ENCODE measurements at regions not wholly inside any gene's neighbourhood (a gene's known extent, or its start where the extent isn't known, plus 50 kb on each side); places are given as distances from the start of the nearest gene placed in this dataset.

DNA sequence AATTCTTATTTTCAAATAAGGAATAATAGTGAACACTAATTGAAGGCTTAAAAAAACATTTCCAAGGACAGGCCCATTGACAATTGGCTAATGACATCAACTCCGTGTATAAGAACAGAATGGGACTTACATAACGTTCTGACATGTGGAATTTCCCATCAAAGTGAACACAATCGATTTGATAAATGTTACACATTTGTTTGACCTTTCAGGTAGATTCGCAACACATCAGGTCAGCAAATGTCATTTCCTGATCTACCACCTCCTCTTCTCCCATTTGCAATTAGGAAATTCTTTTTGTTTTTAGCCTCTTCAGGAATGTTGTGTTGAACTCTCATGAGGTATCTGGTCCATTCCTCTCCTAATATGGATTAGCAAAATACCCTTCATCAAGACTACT, 292.9 kb upstream of the SLC14A2 start:
- no peak for TF ChIP-seq POLR2A (IDR thresholded peaks at IDR 0.05)
- TF ChIP-seq, protein P1, sequence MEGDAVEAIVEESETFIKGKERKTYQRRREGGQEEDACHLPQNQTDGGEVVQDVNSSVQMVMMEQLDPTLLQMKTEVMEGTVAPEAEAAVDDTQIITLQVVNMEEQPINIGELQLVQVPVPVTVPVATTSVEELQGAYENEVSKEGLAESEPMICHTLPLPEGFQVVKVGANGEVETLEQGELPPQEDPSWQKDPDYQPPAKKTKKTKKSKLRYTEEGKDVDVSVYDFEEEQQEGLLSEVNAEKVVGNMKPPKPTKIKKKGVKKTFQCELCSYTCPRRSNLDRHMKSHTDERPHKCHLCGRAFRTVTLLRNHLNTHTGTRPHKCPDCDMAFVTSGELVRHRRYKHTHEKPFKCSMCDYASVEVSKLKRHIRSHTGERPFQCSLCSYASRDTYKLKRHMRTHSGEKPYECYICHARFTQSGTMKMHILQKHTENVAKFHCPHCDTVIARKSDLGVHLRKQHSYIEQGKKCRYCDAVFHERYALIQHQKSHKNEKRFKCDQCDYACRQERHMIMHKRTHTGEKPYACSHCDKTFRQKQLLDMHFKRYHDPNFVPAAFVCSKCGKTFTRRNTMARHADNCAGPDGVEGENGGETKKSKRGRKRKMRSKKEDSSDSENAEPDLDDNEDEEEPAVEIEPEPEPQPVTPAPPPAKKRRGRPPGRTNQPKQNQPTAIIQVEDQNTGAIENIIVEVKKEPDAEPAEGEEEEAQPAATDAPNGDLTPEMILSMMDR (IDR thresholded peaks at IDR 0.05 in 8 of 11, conservative IDR thresholded peaks at IDR 0.05 in 3 of 11), result no peak
- no peak for DNase-seq
- Histone ChIP-seq H3K27ac (no peak overlapping the region), H3K36me3 (no peaks in the 10 kb centered on the region), H3K4me3 (no peak overlapping the region), H3K27me3 (replicated peaks in 1 of 7) (no peaks in the 10 kb centered on the region), H3K9me3 (no peaks in the 10 kb centered on the region), H3K4me1 (no peaks in the 10 kb centered on the region)
- intact Hi-C loops (cut with DNase I; ENCODE audit: low total_unique reads), result no loop called here
- 75 to 84% (median 83%) methylated on average over 4 of the region's 4 CpGs for WGBS, 5 donors

DNA sequence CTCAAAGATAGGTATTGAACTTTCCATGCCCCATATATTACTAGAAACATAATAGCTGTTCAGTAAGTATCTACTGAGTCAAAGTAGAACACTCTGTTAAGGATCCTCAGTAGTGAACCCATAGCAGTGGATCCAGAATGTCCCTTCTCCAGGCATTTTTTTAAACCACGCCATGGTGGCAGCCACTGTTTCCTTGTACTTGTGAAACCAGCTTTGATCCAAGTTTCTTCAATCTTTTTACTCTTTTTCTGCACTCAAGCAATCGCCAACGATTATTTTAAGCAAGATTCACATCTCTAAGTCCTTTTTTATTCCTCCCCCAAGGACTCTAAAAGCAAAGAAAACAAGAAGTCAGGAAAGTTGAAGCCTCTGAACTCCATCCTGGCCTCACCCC, 291.2 kb upstream of the SLC14A2 start:
- TF ChIP-seq POLR2AphosphoS5 (IDR thresholded peaks at IDR 0.05) (no peak), POLR2A (IDR thresholded peaks at IDR 0.05) (no peak)
- TF ChIP-seq, protein P1 (IDR thresholded peaks at IDR 0.05 in 8 of 11, conservative IDR thresholded peaks at IDR 0.05 in 3 of 11), result no peak
- intact Hi-C loops (cut with DNase I; ENCODE audit: low total_unique reads), result no loop called here
- WGBS, 5 donors, result 66 to 85% (median 81%) methylated on average over 3 of the region's 3 CpGs
- no peak for DNase-seq
- H3K4me3 ChIP-seq, result no peak overlapping the region
- H3K27me3 ChIP-seq (replicated peaks in 1 of 7), result peaks cover 0 to under 1% (median 0%) of the 10 kb centered on the region in 7 donors
- no peak overlapping the region for H3K27ac ChIP-seq
- no peaks in the 10 kb centered on the region for H3K4me1 ChIP-seq
- no peaks in the 10 kb centered on the region for H3K9me3 ChIP-seq
- no peaks in the 10 kb centered on the region for H3K36me3 ChIP-seq

DNA sequence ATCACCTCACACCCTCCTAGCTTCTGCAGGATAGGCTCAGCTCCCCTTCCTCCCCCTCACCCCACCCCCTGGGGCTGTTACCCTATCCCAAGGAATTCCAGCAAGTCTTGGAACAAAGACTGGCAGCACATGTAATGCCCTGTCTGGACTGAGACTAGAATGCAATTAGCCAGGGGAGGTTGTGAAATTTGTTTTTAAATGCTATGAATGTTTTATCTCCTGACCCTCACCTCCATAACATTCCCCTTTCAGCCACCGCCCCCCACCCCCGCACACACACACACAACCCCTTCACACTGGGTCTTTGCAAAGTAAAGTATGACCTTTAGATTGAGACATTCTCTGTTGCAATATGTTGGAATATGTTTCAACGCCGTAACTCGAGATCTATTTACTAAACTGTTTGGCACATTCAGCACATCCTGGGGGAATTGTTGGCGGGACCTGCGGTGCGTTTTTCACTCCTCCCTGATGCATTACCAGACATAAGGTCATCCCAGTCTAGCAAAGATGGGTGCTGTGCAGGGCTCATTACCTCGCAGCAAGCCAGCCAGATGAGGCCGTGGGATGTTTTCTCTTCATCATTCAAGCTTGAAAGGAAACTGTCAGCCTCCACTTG, 290.7 kb upstream of the SLC14A2 start:
- no peaks in the 10 kb centered on the region for H3K36me3 ChIP-seq
- DNase-seq, result no peak
- no peak overlapping the region for H3K4me3 ChIP-seq
- intact Hi-C loops (cut with DNase I; ENCODE audit: low total_unique reads), result no loop called here
- peaks cover 0 to 4% (median 0%) of the 10 kb centered on the region in 7 donors for H3K27me3 ChIP-seq (replicated peaks in 1 of 7)
- no peak overlapping the region for H3K27ac ChIP-seq
- WGBS, 5 donors, result 64 to 78% (median 67%) methylated on average over 10 of the region's 10 CpGs
- no peaks in the 10 kb centered on the region for H3K4me1 ChIP-seq
- TF ChIP-seq POLR2A (IDR thresholded peaks at IDR 0.05) (no peak), POLR2AphosphoS5 (IDR thresholded peaks at IDR 0.05) (no peak)
- no peaks in the 10 kb centered on the region for H3K9me3 ChIP-seq

DNA sequence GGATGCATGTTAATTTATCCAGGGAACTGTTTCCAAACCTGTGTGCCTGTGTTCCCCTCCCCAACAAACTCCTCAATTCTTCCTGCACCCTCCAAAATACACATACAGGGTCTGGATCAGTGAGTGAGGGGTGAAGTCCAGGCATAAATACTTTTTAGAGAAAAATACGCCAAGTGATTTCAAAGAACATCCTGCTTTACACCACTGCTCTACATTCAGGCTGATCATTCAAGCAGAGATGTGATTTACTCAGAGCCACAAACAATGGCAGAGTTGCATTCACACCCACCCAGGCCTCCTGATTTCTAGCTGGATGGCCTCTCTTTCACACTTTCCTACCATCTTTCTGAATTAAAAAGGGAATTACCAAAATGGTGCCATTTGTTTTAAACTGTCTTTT, 289.5 kb upstream of the SLC14A2 start:
- Histone ChIP-seq H3K27me3 (replicated peaks in 1 of 7) (peaks cover 0 to 4% (median 0%) of the 10 kb centered on the region in 7 donors), H3K4me3 (no peak overlapping the region), H3K9me3 (no peaks in the 10 kb centered on the region), H3K36me3 (no peaks in the 10 kb centered on the region), H3K27ac (no peak overlapping the region), H3K4me1 (no peaks in the 10 kb centered on the region)
- intact Hi-C loops (cut with DNase I; ENCODE audit: low total_unique reads), result no loop called here
- DNase-seq, result no peak
- no peak for TF ChIP-seq POLR2AphosphoS5 (IDR thresholded peaks at IDR 0.05)
- TF ChIP-seq, protein P1 (IDR thresholded peaks at IDR 0.05 in 8 of 11, conservative IDR thresholded peaks at IDR 0.05 in 3 of 11), result no peak
- no peak for TF ChIP-seq POLR2A (IDR thresholded peaks at IDR 0.05)
- 83 to 93% (median 90%) methylated on average over 1 of the region's 1 CpG for WGBS, 5 donors

DNA sequence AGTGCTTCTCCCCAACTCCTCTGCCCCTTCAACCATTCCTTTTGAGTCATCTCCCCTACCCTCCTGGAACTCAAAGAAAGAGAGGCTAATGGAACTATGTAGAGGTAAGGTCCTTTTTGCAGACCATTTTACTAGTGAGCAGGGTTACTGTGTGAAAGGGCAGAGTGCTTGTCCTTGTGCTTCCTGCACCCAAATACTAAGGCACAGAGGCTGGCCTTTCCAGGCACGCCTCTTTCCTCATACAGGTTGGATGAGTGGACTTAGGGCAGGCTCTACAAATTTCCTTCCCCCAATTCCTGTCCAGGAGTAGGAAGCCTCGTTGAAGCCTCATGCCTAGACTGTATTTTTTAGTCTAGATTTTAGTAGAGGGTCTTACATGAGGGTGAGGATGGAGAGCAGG, 288.8 kb upstream of the SLC14A2 start:
- no peak for TF ChIP-seq POLR2AphosphoS5 (IDR thresholded peaks at IDR 0.05)
- TF ChIP-seq POLR2A (IDR thresholded peaks at IDR 0.05), result no peak
- intact Hi-C loops (cut with DNase I; ENCODE audit: low total_unique reads), result no loop called here
- H3K27ac ChIP-seq, result no peak overlapping the region

More for the DNA sequence above, 288.8 kb upstream of the SLC14A2 start:
- 31 to 84% (median 68%) methylated on average over 2 of the region's 2 CpGs for whole genome bisulfite sequencing, 5 donors
- Histone ChIP-seq H3K4me3 (no peak overlapping the region), H3K4me1 (no peaks in the 10 kb centered on the region), H3K9me3 (no peaks in the 10 kb centered on the region), H3K36me3 (no peaks in the 10 kb centered on the region), H3K27me3 (replicated peaks in 1 of 7) (peaks cover 0 to 4% (median 0%) of the 10 kb centered on the region in 7 donors)
- no peak for DNase-seq
